HepG2 (cell line): ENCODE measurements at regions not wholly inside any gene's neighbourhood (a gene's known extent, or its start where the extent isn't known, plus 50 kb on each side); places are given as distances from the start of the nearest gene placed in this dataset.

Experiments
- ATAC-seq: fragments of 200-7000 bp; cut with Tn5 transposase; 3 replicates; pipeline ENCODE4 v1.9.1; 2020; ENCODE audit warnings: mild to moderate bottlenecking, moderate library complexity
- BruUV-seq: library from RNA; stranded (reverse); fragments of 400-500 nt; replicated peaks from 2 replicates; lab custom pipeline; 2021; lab: Mats Ljungman, UMichigan
- CTCF ChIA-PET: fragments of 300-600 bp; formaldehyde crosslinking; extraction: SDS; loops from one replicate; lab custom pipeline; 2021; ENCODE audit warnings: low total read pairs, inconsistent platforms, low intra/inter-chr PET ratio; lab: Yijun Ruan, JAX
- POLR2A ChIA-PET: fragments of 350-600 bp; sonication (Branson Sonifier 250); formaldehyde crosslinking; loops from one replicate; lab custom pipeline; 2020; ENCODE audit warnings: antibody characterized with exemption, inconsistent platforms; lab: Yijun Ruan, JAX
- DNase-seq: peaks from one replicate; pipeline ENCODE4 v3.0.0-alpha.2; 2015; ENCODE audit warnings: low spot score
- FAIRE-seq: peaks from 3 replicates; lab custom pipeline; 2011; peaks lifted over from hg19 to GRCh38; lab: Jason Lieb, UNC
- H2AFZ ChIP-seq: one replicate; pipeline ENCODE4 v1.6.1; 2011; ENCODE audit warnings: low read length, inconsistent platforms
- H3K27ac ChIP-seq: fragments of 300-600 bp; 3 replicates; pipeline ENCODE4 v1.8.0; 2011; ENCODE audit warnings: mixed run types, mild to moderate bottlenecking, mixed read lengths, low read length, inconsistent platforms; ENCODE audit not compliant: insufficient read depth; ENCODE audit errors: extremely low read length
- H3K27me3 ChIP-seq, 2 experiments: fragments of 200-600 bp in 1 of 2; 2 replicates in 1 of 2; 3 replicates in 1 of 2; pipeline versions ENCODE4 v1.6.0 to v1.8.0; 2011; ENCODE audit warnings: low read length in 2 of 2, mild to moderate bottlenecking in 2 of 2, moderate library complexity in 2 of 2, inconsistent platforms in 1 of 2; ENCODE audit not compliant: insufficient read depth in 2 of 2, control insufficient read depth in 1 of 2
- H3K36me3 ChIP-seq, 2 experiments: fragments of 200-600 bp in 1 of 2; replicated peaks in 1 of 2; 2 replicates in 1 of 2; 3 replicates in 1 of 2; pipeline versions ENCODE4 v1.5.1 to v1.8.0; 2011; ENCODE audit warnings: low read length in 2 of 2, inconsistent platforms in 1 of 2; ENCODE audit not compliant: insufficient read depth in 2 of 2, control insufficient read depth in 1 of 2
- H3K4me1 ChIP-seq: 2 replicates; pipeline ENCODE4 v1.5.1; 2012; ENCODE audit warnings: low read length, inconsistent platforms; ENCODE audit not compliant: insufficient read depth
- H3K4me2 ChIP-seq: 2 replicates; pipeline ENCODE4 v1.6.0; 2011; ENCODE audit warnings: low read depth, low read length, inconsistent platforms
- H3K4me3 ChIP-seq, 3 experiments: fragments of 200-600 bp in 1 of 3; sonication (generic), shearing (Covaris generic) in 1 of 3; replicated peaks in 1 of 3; 2 replicates each; pipeline ENCODE4 v1.5.1; 2011 to 2016; ENCODE audit warnings: low read length in 3 of 3, inconsistent platforms in 2 of 3, low read depth in 2 of 3, mild to moderate bottlenecking in 2 of 3, control low read depth in 1 of 3, mixed read lengths in 1 of 3; ENCODE audit not compliant: insufficient read depth in 1 of 3
- H3K79me2 ChIP-seq: one replicate; pipeline ENCODE4 v1.6.1; 2011; ENCODE audit warnings: low read length, inconsistent platforms; ENCODE audit not compliant: insufficient read depth
- H3K9ac ChIP-seq: 2 replicates; pipeline ENCODE4 v1.6.0; 2011; ENCODE audit warnings: mild to moderate bottlenecking, low read depth, low read length, inconsistent platforms; ENCODE audit not compliant: insufficient read depth
- H3K9me3 ChIP-seq: 2 replicates; pipeline ENCODE4 v1.5.1; 2012; ENCODE audit warnings: mild to moderate bottlenecking, low read length
- H4K20me1 ChIP-seq: 2 replicates; pipeline ENCODE4 v1.6.0; 2011; ENCODE audit warnings: inconsistent platforms, mild to moderate bottlenecking, low read length, moderate library complexity; ENCODE audit not compliant: insufficient read depth
- CBX5 ChIP-seq: sonication (generic); formaldehyde crosslinking; IDR thresholded peaks from 2 replicates; pipeline ENCODE4 v1.4.0; 2020; ENCODE audit warnings: missing genetic modification reagents, borderline replicate concordance
- HNF4G ChIP-seq, 2 experiments: sonication (generic) in 1 of 2; formaldehyde crosslinking in 1 of 2; IDR thresholded peaks; 2 replicates each; pipeline versions ENCODE4 v1.4.0 to v1.6.1; 2011 to 2020; ENCODE audit warnings: borderline replicate concordance in 2 of 2, low read depth in 2 of 2, mild to moderate bottlenecking in 2 of 2, low read length in 1 of 2, missing genetic modification reagents in 1 of 2, moderate library complexity in 1 of 2
- KAT8 ChIP-seq: IDR thresholded peaks from 2 replicates; pipeline ENCODE4 v1.6.1; 2016; ENCODE audit warnings: missing genetic modification reagents, missing compliant biosample characterization
- RBAK ChIP-seq: sonication (generic); formaldehyde crosslinking; IDR thresholded peaks from 2 replicates; pipeline ENCODE4 v1.5.1; 2020; ENCODE audit warnings: mild to moderate bottlenecking, missing genetic modification reagents
- SIN3A ChIP-seq: IDR thresholded peaks from 2 replicates; pipeline ENCODE4 v1.6.1; 2011; ENCODE audit warnings: low read depth, mild to moderate bottlenecking, control low read depth, low read length, borderline replicate concordance
- SYNCRIP ChIP-seq: fragments of 200-400 bp; formaldehyde crosslinking; IDR thresholded peaks from 2 replicates; pipeline ENCODE4 v1.6.1; 2018; ENCODE audit warnings: mild to moderate bottlenecking, low read depth, low read length; ENCODE audit not compliant: insufficient read depth
- ZBTB1 ChIP-seq: sonication (generic); formaldehyde crosslinking; IDR thresholded peaks from 2 replicates; pipeline ENCODE4 v1.4.0; 2020; ENCODE audit warnings: missing genetic modification reagents, borderline replicate concordance
- ZFYVE20 ChIP-seq: sonication (generic); formaldehyde crosslinking; IDR thresholded peaks from 2 replicates; pipeline ENCODE4 v1.8.0; 2023; ENCODE audit warnings: low read depth, mild to moderate bottlenecking, moderate library complexity, missing genetic modification reagents, borderline replicate concordance
- ZNF326 ChIP-seq: sonication (generic); formaldehyde crosslinking; IDR thresholded peaks from 2 replicates; pipeline ENCODE4 v1.4.0; 2020; ENCODE audit warnings: missing genetic modification reagents, borderline replicate concordance
- ZNF335 ChIP-seq: sonication (generic); formaldehyde crosslinking; IDR thresholded peaks from 2 replicates; pipeline ENCODE4 v1.4.0; 2020; ENCODE audit warnings: missing genetic modification reagents
- ZSCAN31 ChIP-seq: sonication (generic); formaldehyde crosslinking; IDR thresholded peaks from 2 replicates; pipeline ENCODE4 v1.5.0; 2020; ENCODE audit warnings: low read depth, mild to moderate bottlenecking, missing genetic modification reagents
- WGBS: methylation state at CpG from one replicate; pipeline ENCODE4 v1.1.6; 2017; ENCODE audit warnings: low lambda C conversion rate; 5-methylcytosine and 5-hydroxymethylcytosine counted together
- in situ Hi-C: cut with HindIII; loops from 2 replicates; pipeline ENCODE4 v1.10.0; 2017; ENCODE audit warnings: low pct_unique_long_range_greater_than_20kb; ENCODE audit not compliant: extremely low pct_ligation_motif_present
- intact Hi-C: fragments of 100-400 bp; cut with micrococcal nuclease; formaldehyde crosslinking; loops from one replicate; pipeline ENCODE4 v1.10.0; 2022; ENCODE audit not compliant: unreplicated experiment
- TF ChIP-seq, protein P1 (sequence below): sonication (generic); formaldehyde crosslinking; IDR thresholded peaks from 2 replicates; pipeline ENCODE4 v1.4.0; 2020; ENCODE audit warnings: mild to moderate bottlenecking, missing genetic modification reagents
- TF ChIP-seq, protein P2 (sequence below): sonication (generic); formaldehyde crosslinking; IDR thresholded peaks from 2 replicates; pipeline ENCODE4 v1.5.1; 2020; ENCODE audit warnings: missing genetic modification reagents, mild to moderate bottlenecking, borderline replicate concordance
- TF ChIP-seq, protein P3 (sequence below): sonication (generic); formaldehyde crosslinking; IDR thresholded peaks from 2 replicates; pipeline ENCODE4 v1.9.0; 2021; ENCODE audit warnings: missing genetic modification reagents, borderline replicate concordance

- Histone ChIP-seq H3K27ac (no peak overlapping the region), H3K79me2 (no peaks in the 10 kb centered on the region), H3K4me2 (no peak overlapping the region), H4K20me1 (no peaks in the 10 kb centered on the region), H3K9ac (no peak overlapping the region), H3K27me3 (no peaks in the 10 kb centered on the region), H3K9me3 (peaks cover 7% of the 10 kb centered on the region; the same call in 1 of the 2 replicates)
- intact Hi-C loops, result no loop called here
- ATAC-seq (no peak), FAIRE-seq (no peak)
- TF ChIP-seq ZSCAN31 (CRISPR knock-in tag) (no peak), ZNF326 (no peak), ZNF335 (CRISPR knock-in tag) (no peak), CBX5 (CRISPR knock-in tag) (no peak), RBAK (CRISPR knock-in tag) (no peak), ZFYVE20 (CRISPR knock-in tag) (no peak), SYNCRIP (no peak), ZBTB1 (CRISPR knock-in tag) (no peak), SIN3A (no peak), HNF4G (IDR thresholded peaks at IDR 0.05; ENCODE audit: borderline replicate concordance, low read depth, low read length) (no peak), HNF4G (CRISPR knock-in tag; IDR thresholded peaks at IDR 0.05; ENCODE audit: borderline replicate concordance, low read depth) (no peak), KAT8 (CRISPR knock-in tag) (no peak)
- TF ChIP-seq, protein P1, sequence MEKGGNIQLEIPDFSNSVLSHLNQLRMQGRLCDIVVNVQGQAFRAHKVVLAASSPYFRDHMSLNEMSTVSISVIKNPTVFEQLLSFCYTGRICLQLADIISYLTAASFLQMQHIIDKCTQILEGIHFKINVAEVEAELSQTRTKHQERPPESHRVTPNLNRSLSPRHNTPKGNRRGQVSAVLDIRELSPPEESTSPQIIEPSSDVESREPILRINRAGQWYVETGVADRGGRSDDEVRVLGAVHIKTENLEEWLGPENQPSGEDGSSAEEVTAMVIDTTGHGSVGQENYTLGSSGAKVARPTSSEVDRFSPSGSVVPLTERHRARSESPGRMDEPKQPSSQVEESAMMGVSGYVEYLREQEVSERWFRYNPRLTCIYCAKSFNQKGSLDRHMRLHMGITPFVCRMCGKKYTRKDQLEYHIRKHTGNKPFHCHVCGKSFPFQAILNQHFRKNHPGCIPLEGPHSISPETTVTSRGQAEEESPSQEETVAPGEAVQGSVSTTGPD (CRISPR knock-in tag), result no peak
- TF ChIP-seq, protein P2, sequence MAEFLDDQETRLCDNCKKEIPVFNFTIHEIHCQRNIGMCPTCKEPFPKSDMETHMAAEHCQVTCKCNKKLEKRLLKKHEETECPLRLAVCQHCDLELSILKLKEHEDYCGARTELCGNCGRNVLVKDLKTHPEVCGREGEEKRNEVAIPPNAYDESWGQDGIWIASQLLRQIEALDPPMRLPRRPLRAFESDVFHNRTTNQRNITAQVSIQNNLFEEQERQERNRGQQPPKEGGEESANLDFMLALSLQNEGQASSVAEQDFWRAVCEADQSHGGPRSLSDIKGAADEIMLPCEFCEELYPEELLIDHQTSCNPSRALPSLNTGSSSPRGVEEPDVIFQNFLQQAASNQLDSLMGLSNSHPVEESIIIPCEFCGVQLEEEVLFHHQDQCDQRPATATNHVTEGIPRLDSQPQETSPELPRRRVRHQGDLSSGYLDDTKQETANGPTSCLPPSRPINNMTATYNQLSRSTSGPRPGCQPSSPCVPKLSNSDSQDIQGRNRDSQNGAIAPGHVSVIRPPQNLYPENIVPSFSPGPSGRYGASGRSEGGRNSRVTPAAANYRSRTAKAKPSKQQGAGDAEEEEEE, result no peak
- TF ChIP-seq, protein P3, sequence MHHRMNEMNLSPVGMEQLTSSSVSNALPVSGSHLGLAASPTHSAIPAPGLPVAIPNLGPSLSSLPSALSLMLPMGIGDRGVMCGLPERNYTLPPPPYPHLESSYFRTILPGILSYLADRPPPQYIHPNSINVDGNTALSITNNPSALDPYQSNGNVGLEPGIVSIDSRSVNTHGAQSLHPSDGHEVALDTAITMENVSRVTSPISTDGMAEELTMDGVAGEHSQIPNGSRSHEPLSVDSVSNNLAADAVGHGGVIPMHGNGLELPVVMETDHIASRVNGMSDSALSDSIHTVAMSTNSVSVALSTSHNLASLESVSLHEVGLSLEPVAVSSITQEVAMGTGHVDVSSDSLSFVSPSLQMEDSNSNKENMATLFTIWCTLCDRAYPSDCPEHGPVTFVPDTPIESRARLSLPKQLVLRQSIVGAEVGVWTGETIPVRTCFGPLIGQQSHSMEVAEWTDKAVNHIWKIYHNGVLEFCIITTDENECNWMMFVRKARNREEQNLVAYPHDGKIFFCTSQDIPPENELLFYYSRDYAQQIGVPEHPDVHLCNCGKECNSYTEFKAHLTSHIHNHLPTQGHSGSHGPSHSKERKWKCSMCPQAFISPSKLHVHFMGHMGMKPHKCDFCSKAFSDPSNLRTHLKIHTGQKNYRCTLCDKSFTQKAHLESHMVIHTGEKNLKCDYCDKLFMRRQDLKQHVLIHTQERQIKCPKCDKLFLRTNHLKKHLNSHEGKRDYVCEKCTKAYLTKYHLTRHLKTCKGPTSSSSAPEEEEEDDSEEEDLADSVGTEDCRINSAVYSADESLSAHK (CRISPR knock-in tag), result no peak
- TF ChIP-seq, all 625 proteins: peak for 0
- BruUV-seq, result no TSS peak
- H3K4me1 ChIP-seq, result no peaks in the 10 kb centered on the region
- WGBS, result 26% methylated on average over 2 of the region's 2 CpGs
- ChIA-PET CTCF (no interaction called here), POLR2A (no interaction called here)
- no peak overlapping the region for H3K4me3 ChIP-seq
- in situ Hi-C loops, result no loop called here
- H3K36me3 ChIP-seq, result no peaks in the 10 kb centered on the region
- no peak for DNase-seq
- no peak overlapping the region for H2AFZ ChIP-seq
Observed at GRCh38 chr7:15914611-15915010, 228.1 kb upstream of the MEOX2 start.
